ENCODE measurements at regions not wholly inside any gene's neighbourhood (a gene's known extent, or its start where the extent isn't known, plus 50 kb on each side); places are given as distances from the start of the nearest gene placed in this dataset.

GRCh38 chr12:75846102-75846501 lies 185.5 kb downstream of the PHLDA1 start:
- Histone ChIP-seq H3K4me1 (ENCODE audit: control insufficient read depth in 2 of 2, insufficient read depth in 2 of 2, low read length in 2 of 2) (no peaks in the 10 kb centered on the region), H3K36me3 (ENCODE audit: control insufficient read depth in 2 of 3, insufficient read depth in 3 of 3, low read length in 3 of 3) (no peaks in the 10 kb centered on the region), H3K27ac (ENCODE audit: low read depth, low read length) (no peak overlapping the region), H3K27me3 (ENCODE audit: control insufficient read depth in 2 of 2, insufficient read depth in 2 of 2, low read length in 2 of 2) (no peaks in the 10 kb centered on the region), H3K4me3 (ENCODE audit: low read length) (no peak overlapping the region), H3K9me3 (ENCODE audit: control insufficient read depth in 2 of 3, low read length in 3 of 3) (no peaks in the 10 kb centered on the region)
- Mint-ChIP-seq H3K36me3 (peaks cover 0 to 3% (median 0%) of the 10 kb centered on the region in 5 donors), H3K27me3 (peaks cover 0 to 11% (median 0%) of the 10 kb centered on the region in 5 donors), H3K4me3 (no peak overlapping the region), H3K4me1 (no peaks in the 10 kb centered on the region), H3K27ac (no peak overlapping the region), H3K9me3 (peaks cover 0 to 15% (median 2%) of the 10 kb centered on the region in 11 donors)
- ChIA-PET POLR2A (no interaction called here), CTCF (no interaction called here)
- intact Hi-C loops (cut with micrococcal nuclease), result no loop called here
- DNase-seq (no peak), ATAC-seq (no peak)

- H3K4me3 Mint-ChIP-seq, result no peak overlapping the region
- intact Hi-C loops (cut with micrococcal nuclease), result no loop called here
- H3K36me3 Mint-ChIP-seq, result peaks cover 0 to 3% (median 0%) of the 10 kb centered on the region in 5 donors
- H3K36me3 ChIP-seq (ENCODE audit: control insufficient read depth in 2 of 3, insufficient read depth in 3 of 3, low read length in 3 of 3), result no peaks in the 10 kb centered on the region
- H3K9me3 ChIP-seq (ENCODE audit: control insufficient read depth in 2 of 3, low read length in 3 of 3), result no peaks in the 10 kb centered on the region
- no peak overlapping the region for H3K27ac Mint-ChIP-seq
- ChIA-PET CTCF (no interaction called here), POLR2A (interaction anchor here (0.6 kb wide), 1 partner anchor 9 kb away, joined by 4 read pairs; no protein-coding TSS in a partner anchor)
- no peaks in the 10 kb centered on the region for H3K4me1 Mint-ChIP-seq
- no peak overlapping the region for H3K27ac ChIP-seq (ENCODE audit: low read depth, low read length)
- no peak overlapping the region for H3K4me3 ChIP-seq (ENCODE audit: low read length)
- no peaks in the 10 kb centered on the region for H3K4me1 ChIP-seq (ENCODE audit: control insufficient read depth in 2 of 2, insufficient read depth in 2 of 2, low read length in 2 of 2)
- no peaks in the 10 kb centered on the region for H3K27me3 ChIP-seq (ENCODE audit: control insufficient read depth in 2 of 2, insufficient read depth in 2 of 2, low read length in 2 of 2)
- ATAC-seq, result no peak
- no peak for DNase-seq
- H3K9me3 Mint-ChIP-seq, result peaks cover 0 to 12% (median 2%) of the 10 kb centered on the region in 11 donors
- H3K27me3 Mint-ChIP-seq, result peaks cover 0 to 11% (median 0%) of the 10 kb centered on the region in 5 donors
Observed at GRCh38 chr12:75844985-75845384, 186.6 kb downstream of the PHLDA1 start.

GRCh38 chr12:75844049-75844770 lies 187.4 kb downstream of the PHLDA1 start:
- POLR2A ChIA-PET, result no interaction called here
- ATAC-seq (no peak), DNase-seq (no peak)
- Histone ChIP-seq H3K36me3 (ENCODE audit: control insufficient read depth in 2 of 3, insufficient read depth in 3 of 3, low read length in 3 of 3) (no peaks in the 10 kb centered on the region), H3K4me1 (ENCODE audit: control insufficient read depth in 2 of 2, insufficient read depth in 2 of 2, low read length in 2 of 2) (no peaks in the 10 kb centered on the region), H3K27ac (ENCODE audit: low read depth, low read length) (no peak overlapping the region), H3K27me3 (ENCODE audit: control insufficient read depth in 2 of 2, insufficient read depth in 2 of 2, low read length in 2 of 2) (no peaks in the 10 kb centered on the region), H3K9me3 (ENCODE audit: control insufficient read depth in 2 of 3, low read length in 3 of 3) (no peaks in the 10 kb centered on the region), H3K4me3 (ENCODE audit: low read length) (no peak overlapping the region)
- intact Hi-C loops (cut with micrococcal nuclease), result no loop called here
- Mint-ChIP-seq H3K36me3 (peaks cover 0 to 3% (median 0%) of the 10 kb centered on the region in 5 donors), H3K4me1 (no peaks in the 10 kb centered on the region), H3K4me3 (no peak overlapping the region), H3K9me3 (peaks cover 0 to 12% (median 2%) of the 10 kb centered on the region in 11 donors), H3K27ac (no peak overlapping the region), H3K27me3 (peaks cover 0 to 11% (median 0%) of the 10 kb centered on the region in 5 donors)
- CTCF ChIA-PET, result no interaction called here

GRCh38 chr12:75842090-75842489 lies 189.5 kb downstream of the PHLDA1 start:
- Histone ChIP-seq H3K9me3 (ENCODE audit: control insufficient read depth in 2 of 3, low read length in 3 of 3) (no peaks in the 10 kb centered on the region), H3K27me3 (ENCODE audit: control insufficient read depth in 2 of 2, insufficient read depth in 2 of 2, low read length in 2 of 2) (no peaks in the 10 kb centered on the region), H3K36me3 (ENCODE audit: control insufficient read depth in 2 of 3, insufficient read depth in 3 of 3, low read length in 3 of 3) (no peaks in the 10 kb centered on the region), H3K4me3 (ENCODE audit: low read length) (no peak overlapping the region), H3K27ac (ENCODE audit: low read depth, low read length) (no peak overlapping the region), H3K4me1 (ENCODE audit: control insufficient read depth in 2 of 2, insufficient read depth in 2 of 2, low read length in 2 of 2) (no peaks in the 10 kb centered on the region)
- Mint-ChIP-seq H3K9me3 (peaks cover 0 to 10% (median 2%) of the 10 kb centered on the region in 11 donors), H3K27me3 (peaks cover 0 to 11% (median 0%) of the 10 kb centered on the region in 5 donors), H3K4me3 (no peak overlapping the region), H3K36me3 (peaks cover 0 to 3% (median 0%) of the 10 kb centered on the region in 5 donors), H3K27ac (no peak overlapping the region), H3K4me1 (no peaks in the 10 kb centered on the region)
- CTCF ChIA-PET, result interaction anchor here (1.0 kb wide), 1 partner anchor 42 kb away, joined by 3 read pairs; no protein-coding TSS in a partner anchor
- DNase-seq, result no peak
- POLR2A ChIA-PET, result no interaction called here
- intact Hi-C loops (cut with micrococcal nuclease), result no loop called here
- ATAC-seq, result no peak

- H3K9me3 Mint-ChIP-seq, result peaks cover 0 to 8% (median 0%) of the 10 kb centered on the region in 11 donors
- no peak for ATAC-seq
- Histone ChIP-seq H3K27me3 (ENCODE audit: control insufficient read depth in 2 of 2, insufficient read depth in 2 of 2, low read length in 2 of 2) (no peaks in the 10 kb centered on the region), H3K27ac (ENCODE audit: low read depth, low read length) (no peak overlapping the region), H3K4me3 (ENCODE audit: low read length) (no peak overlapping the region), H3K4me1 (ENCODE audit: control insufficient read depth in 2 of 2, insufficient read depth in 2 of 2, low read length in 2 of 2) (no peaks in the 10 kb centered on the region), H3K9me3 (ENCODE audit: control insufficient read depth in 2 of 3, low read length in 3 of 3) (no peaks in the 10 kb centered on the region), H3K36me3 (ENCODE audit: control insufficient read depth in 2 of 3, insufficient read depth in 3 of 3, low read length in 3 of 3) (no peaks in the 10 kb centered on the region)
- no peaks in the 10 kb centered on the region for H3K36me3 Mint-ChIP-seq
- intact Hi-C loops (cut with micrococcal nuclease), result no loop called here
- no peak overlapping the region for H3K4me3 Mint-ChIP-seq
- ChIA-PET POLR2A (no interaction called here), CTCF (no interaction called here)
- peaks cover 0 to 11% (median 0%) of the 10 kb centered on the region in 5 donors for H3K27me3 Mint-ChIP-seq
- no peak for DNase-seq
- no peak overlapping the region for H3K27ac Mint-ChIP-seq
- no peaks in the 10 kb centered on the region for H3K4me1 Mint-ChIP-seq
Observed at GRCh38 chr12:75840994-75841355, 190.6 kb downstream of the PHLDA1 start.

GRCh38 chr12:75838309-75838708 lies 193.3 kb downstream of the PHLDA1 start:
- Histone ChIP-seq H3K9me3 (ENCODE audit: control insufficient read depth in 2 of 3, low read length in 3 of 3) (no peaks in the 10 kb centered on the region), H3K36me3 (ENCODE audit: control insufficient read depth in 2 of 3, insufficient read depth in 3 of 3, low read length in 3 of 3) (no peaks in the 10 kb centered on the region), H3K27me3 (ENCODE audit: control insufficient read depth in 2 of 2, insufficient read depth in 2 of 2, low read length in 2 of 2) (no peaks in the 10 kb centered on the region), H3K4me3 (ENCODE audit: low read length) (no peak overlapping the region), H3K4me1 (ENCODE audit: control insufficient read depth in 2 of 2, insufficient read depth in 2 of 2, low read length in 2 of 2) (no peaks in the 10 kb centered on the region), H3K27ac (ENCODE audit: low read depth, low read length) (no peak overlapping the region)
- intact Hi-C loops (cut with micrococcal nuclease), result no loop called here
- H3K36me3 Mint-ChIP-seq, result no peaks in the 10 kb centered on the region
- no peak overlapping the region for H3K27ac Mint-ChIP-seq
- no peak overlapping the region for H3K4me3 Mint-ChIP-seq
- CTCF ChIA-PET, result no interaction called here
- POLR2A ChIA-PET, result no interaction called here
- H3K27me3 Mint-ChIP-seq, result peaks cover 0 to 16% (median 0%) of the 10 kb centered on the region in 5 donors
- DNase-seq (no peak), ATAC-seq (no peak)
- H3K4me1 Mint-ChIP-seq, result no peaks in the 10 kb centered on the region
- peaks cover 0 to 6% (median 0%) of the 10 kb centered on the region in 11 donors for H3K9me3 Mint-ChIP-seq

GRCh38 chr12:75837700-75838099 lies 193.9 kb downstream of the PHLDA1 start:
- Histone ChIP-seq H3K36me3 (ENCODE audit: control insufficient read depth in 2 of 3, insufficient read depth in 3 of 3, low read length in 3 of 3) (no peaks in the 10 kb centered on the region), H3K4me3 (ENCODE audit: low read length) (no peak overlapping the region), H3K27me3 (ENCODE audit: control insufficient read depth in 2 of 2, insufficient read depth in 2 of 2, low read length in 2 of 2) (no peaks in the 10 kb centered on the region), H3K27ac (ENCODE audit: low read depth, low read length) (no peak overlapping the region), H3K4me1 (ENCODE audit: control insufficient read depth in 2 of 2, insufficient read depth in 2 of 2, low read length in 2 of 2) (no peaks in the 10 kb centered on the region), H3K9me3 (ENCODE audit: control insufficient read depth in 2 of 3, low read length in 3 of 3) (no peaks in the 10 kb centered on the region)
- H3K4me3 Mint-ChIP-seq, result no peak overlapping the region
- H3K27ac Mint-ChIP-seq, result no peak overlapping the region
- H3K4me1 Mint-ChIP-seq, result no peaks in the 10 kb centered on the region
- peaks cover 0 to 6% (median 0%) of the 10 kb centered on the region in 11 donors for H3K9me3 Mint-ChIP-seq
- intact Hi-C loops (cut with micrococcal nuclease), result no loop called here
- peaks cover 0 to 21% (median 0%) of the 10 kb centered on the region in 5 donors for H3K27me3 Mint-ChIP-seq
- CTCF ChIA-PET, result no interaction called here
- POLR2A ChIA-PET, result no interaction called here
- H3K36me3 Mint-ChIP-seq, result no peaks in the 10 kb centered on the region
- DNase-seq (no peak), ATAC-seq (no peak)

Data from naive thymus-derived CD4-positive, alpha-beta T cell (primary cell).